Right cardiac atrium (tissue), 5 donors: ENCODE measurements at regions not wholly inside any gene's neighbourhood (a gene's known extent, or its start where the extent isn't known, plus 50 kb on each side); places are given as distances from the start of the nearest gene placed in this dataset.

Experiments used
- ATAC-seq, 2 donors: fragments of 200-7000 bp; cut with Tn5 transposase; one replicate each; pipeline versions ENCODE4 v1.8.0 to v1.9.1; 2020; ENCODE audit warnings: moderate library complexity in 2 of 2, mild to moderate bottlenecking in 1 of 2
- DNase-seq, 3 donors: peaks; one replicate each; pipeline ENCODE4 v3.0.0-alpha.2; 2020
- H3K27ac ChIP-seq: one replicate; pipeline ENCODE4 v1.5.1; 2013; ENCODE audit warnings: mild to moderate bottlenecking, low read length, control low read depth, moderate library complexity
- H3K27me3 ChIP-seq: one replicate; pipeline ENCODE4 v1.6.1; 2013; ENCODE audit not compliant: control insufficient read depth, insufficient read depth
- H3K4me1 ChIP-seq: one replicate; pipeline ENCODE4 v1.6.1; 2013; ENCODE audit warnings: low read length; ENCODE audit not compliant: control insufficient read depth, insufficient read depth
- H3K4me3 ChIP-seq: one replicate; pipeline ENCODE4 v1.5.1; 2013; ENCODE audit warnings: low read length, control low read depth
- H3K9me3 ChIP-seq: one replicate; pipeline ENCODE4 v1.6.1; 2013; ENCODE audit warnings: low read length; ENCODE audit not compliant: control insufficient read depth
- WGBS: extraction: QIAGEN DNeasy Blood & Tissue Kit; methylation state at CpG from one replicate; pipeline ENCODE4 v1.1.7; 2013; 5-methylcytosine and 5-hydroxymethylcytosine counted together
- intact Hi-C, 4 donors: fragments of 100-400 bp; cut with DNase I; formaldehyde crosslinking; loops; one replicate each; pipeline versions ENCODE4 v1.11.0 to v1.14.0; 2022 to 2023
- donor health status: healthy with polysubstance abuse.
- donor health status: DM: no; HTN: yes; CAD: no.
- donor health status: DM: no; HTN: no; CAD: no.
- donor health status: DM: no; HTN: yes; CAD: no; lungs with severe emphysema.
- donor health status: DM: yes; HTN: yes; CAD: no.

DNA sequence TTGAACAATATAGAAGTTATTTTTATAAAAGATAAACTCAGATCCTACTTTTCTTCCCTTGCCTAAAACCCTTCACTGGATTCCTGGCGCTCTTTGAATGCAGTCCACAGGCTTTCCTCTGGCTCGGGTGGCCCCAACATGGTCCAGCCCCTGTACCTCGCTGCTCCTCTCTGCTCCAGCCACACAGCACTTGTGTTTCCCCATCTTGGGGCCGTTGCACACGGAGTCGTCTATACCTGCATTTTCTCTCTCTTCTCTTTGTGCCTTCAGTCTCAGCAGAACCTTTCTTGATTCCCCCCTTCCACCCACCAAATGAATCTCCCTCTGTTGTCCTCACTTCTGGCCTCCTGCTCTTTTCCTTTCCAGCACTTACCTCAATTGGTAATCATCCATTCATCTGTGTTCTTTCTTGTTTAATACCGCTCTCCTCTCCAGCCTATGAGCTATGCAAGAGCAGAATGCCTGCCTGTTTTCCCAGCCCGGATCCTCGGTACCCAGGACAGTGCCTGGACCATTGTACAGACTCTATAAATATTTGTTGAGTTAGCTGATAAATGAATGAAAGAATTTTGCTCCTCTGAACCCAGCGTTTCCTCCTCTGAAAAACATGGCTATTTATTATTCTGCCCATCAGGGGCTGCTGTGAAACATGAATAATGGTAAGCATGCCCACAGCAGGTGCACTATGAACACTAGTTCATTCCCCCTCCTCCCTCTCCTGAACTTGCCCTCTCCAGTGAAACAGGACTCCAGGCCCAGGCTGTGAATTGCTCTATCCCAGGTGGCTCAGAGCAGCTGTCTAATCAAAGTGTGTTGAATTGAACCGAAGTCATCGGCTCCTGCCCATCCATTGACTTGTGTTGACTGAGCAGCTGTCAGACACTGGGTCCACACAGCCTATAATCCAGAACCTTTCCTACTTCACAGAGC is 266.9 kb downstream of the PTPRU start:
- Histone ChIP-seq H3K4me1 (no peaks in the 10 kb centered on the region), H3K27me3 (no peaks in the 10 kb centered on the region), H3K9me3 (no peaks in the 10 kb centered on the region), H3K27ac (no peak overlapping the region), H3K4me3 (no peak overlapping the region)
- intact Hi-C loops = no loop called here
- DNase-seq (no peak), ATAC-seq (no peak)
- 65% methylated on average over 12 of the region's 12 CpGs for WGBS

DNA sequence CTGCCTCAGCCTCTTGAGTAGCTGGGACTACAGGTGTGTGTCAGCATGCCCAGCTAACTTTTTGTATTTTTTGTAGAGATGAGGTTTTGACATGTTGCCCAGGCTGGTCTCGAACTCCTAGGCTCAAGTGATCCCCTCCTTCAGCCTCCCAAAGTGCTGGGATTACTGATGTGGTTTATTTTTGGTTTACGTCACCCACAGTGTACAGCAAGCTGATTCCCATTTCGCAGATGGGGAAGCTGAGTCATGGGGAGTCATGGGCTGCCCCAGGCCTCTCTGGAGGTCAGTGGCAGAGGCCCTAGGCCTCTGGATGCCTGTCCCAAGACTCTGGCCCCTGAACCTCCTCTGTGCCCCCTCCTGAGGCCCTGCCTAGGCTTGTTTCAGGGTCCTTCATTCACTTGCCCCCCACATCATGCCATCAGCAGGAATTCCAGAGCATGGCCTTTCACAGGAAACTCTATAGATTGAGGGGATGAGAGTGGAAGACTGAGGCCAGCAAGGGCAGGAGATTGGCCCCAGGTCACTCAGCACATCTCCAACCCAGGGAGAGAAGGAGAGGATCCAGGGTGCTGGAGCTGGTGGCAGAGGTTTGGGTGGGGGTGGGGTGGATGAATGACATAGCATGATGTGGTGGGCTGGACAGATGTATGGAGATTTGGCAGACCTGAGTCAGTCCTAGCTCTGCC is 266.0 kb downstream of the PTPRU start:
- Histone ChIP-seq H3K4me1 (no peaks in the 10 kb centered on the region), H3K27me3 (no peaks in the 10 kb centered on the region), H3K27ac (no peak overlapping the region), H3K9me3 (no peaks in the 10 kb centered on the region), H3K4me3 (no peak overlapping the region)
- intact Hi-C loops = no loop called here
- DNase-seq = no peak
- WGBS = 83% methylated on average over 3 of the region's 3 CpGs
- no peak for ATAC-seq

DNA sequence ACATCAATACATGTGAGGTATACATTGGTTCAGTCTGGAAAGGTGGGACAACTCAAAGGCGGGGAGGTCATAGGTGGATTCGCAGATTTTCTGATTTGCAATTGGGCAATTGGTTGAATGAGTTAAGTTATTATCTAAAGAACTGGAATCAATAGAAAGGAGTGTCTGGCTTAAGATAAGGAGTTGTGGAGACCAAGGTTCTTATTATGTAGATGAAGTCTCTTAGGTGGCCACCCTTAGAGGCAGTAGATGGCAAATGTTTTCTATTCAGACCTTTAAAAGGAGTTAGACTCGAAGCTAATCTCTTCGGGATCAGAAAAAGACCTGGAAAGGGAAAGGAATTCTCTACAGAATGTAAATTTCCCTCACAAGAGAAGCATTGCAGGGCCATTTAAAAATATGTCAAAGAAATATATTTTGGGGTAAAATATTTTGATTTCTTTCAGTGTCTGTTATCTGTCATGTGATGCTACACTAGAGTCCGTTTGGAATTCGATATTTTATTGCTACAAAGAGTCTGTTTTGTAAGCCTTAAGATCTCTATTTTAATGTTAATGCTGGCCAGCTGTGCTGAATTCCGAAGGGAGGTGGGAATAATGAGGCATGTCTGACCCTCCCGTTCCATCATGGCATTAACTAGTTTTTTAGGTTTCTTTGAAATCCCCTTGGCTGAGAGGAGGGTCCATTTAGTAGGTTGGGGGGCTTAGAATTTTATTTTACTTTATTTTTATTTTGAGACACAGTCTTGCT is 265.1 kb downstream of the PTPRU start:
- DNase-seq (no peak), ATAC-seq (no peak)
- Histone ChIP-seq H3K4me1 (no peaks in the 10 kb centered on the region), H3K27me3 (no peaks in the 10 kb centered on the region), H3K27ac (no peak overlapping the region), H3K9me3 (no peaks in the 10 kb centered on the region), H3K4me3 (no peak overlapping the region)
- WGBS = 35% methylated on average over 8 of the region's 8 CpGs
- intact Hi-C loops = no loop called here

DNA sequence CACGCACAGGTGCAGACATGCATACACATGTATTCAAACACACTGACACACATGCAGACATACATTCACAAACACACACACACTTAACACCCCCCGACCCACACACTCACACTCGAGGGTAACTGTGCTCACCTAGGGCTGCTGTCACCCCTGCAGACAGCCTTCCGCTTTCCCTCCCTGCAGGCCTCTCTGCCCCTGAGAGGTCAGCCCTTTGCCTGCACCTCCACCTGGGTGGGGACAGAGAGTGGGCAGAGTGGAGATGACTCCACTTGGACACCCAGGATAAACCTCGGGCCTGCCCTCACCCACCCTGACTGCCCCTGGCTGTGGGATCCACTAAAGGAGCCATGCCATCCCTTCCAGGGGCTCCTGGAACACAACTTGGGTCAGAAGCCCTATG is 264.3 kb downstream of the PTPRU start:
- 84% methylated on average over 5 of the region's 5 CpGs for WGBS
- Histone ChIP-seq H3K4me1 (no peaks in the 10 kb centered on the region), H3K4me3 (no peak overlapping the region), H3K27ac (no peak overlapping the region), H3K27me3 (no peaks in the 10 kb centered on the region), H3K9me3 (no peaks in the 10 kb centered on the region)
- intact Hi-C loops = no loop called here
- no peak for DNase-seq
- ATAC-seq = no peak

DNA sequence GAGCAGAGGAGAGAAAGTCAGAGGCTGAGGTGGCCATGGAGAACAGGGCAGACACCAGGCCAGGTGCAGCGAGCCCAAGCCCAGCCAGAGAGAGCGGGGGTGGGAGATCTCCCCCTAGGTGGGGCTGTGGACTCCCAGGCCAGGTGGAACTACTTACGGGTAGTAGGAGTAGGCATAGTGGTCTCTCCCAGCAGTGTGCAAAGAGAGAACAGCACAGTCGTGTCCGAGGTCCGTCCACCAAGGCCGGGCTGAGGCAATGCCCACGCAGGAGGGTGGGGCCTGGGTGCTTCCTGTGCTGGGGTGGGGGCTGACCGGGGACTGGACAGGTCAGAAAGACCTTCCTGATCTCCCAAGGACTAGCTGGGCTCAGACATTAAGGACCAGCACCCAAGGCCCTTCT is 263.7 kb downstream of the PTPRU start:
- intact Hi-C loops = no loop called here
- Histone ChIP-seq H3K27ac (no peak overlapping the region), H3K27me3 (no peaks in the 10 kb centered on the region), H3K9me3 (no peaks in the 10 kb centered on the region), H3K4me1 (no peaks in the 10 kb centered on the region), H3K4me3 (no peak overlapping the region)
- DNase-seq (no peak), ATAC-seq (no peak)
- 79% methylated on average over 9 of the region's 9 CpGs for WGBS

DNA sequence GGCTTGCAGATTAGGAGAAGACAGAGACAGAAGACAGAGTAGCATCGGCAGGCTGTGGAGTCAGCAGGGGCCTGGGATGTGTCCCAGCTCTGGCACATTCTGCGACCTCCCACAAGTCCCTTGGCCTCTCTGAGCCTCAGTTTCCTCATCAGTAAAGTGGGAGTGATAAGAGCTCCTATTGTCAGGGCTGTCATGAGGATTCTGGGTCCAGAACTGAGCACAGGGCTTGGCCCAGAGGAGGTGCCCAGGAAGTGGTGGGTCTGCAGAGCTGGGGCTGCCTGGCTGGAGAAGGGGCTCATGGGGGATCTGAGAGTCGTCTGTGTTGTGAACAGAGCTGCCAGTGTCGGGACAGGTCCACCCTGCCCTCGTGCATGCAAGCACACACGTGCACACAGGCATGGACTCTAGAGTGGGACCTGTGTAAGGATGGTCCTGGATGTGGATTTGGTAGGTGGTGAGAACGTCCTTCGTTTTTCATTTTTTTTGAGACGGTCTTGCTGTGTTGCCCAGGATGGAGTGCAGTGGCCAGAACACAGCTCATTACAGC is 262.9 kb downstream of the PTPRU start:
- ATAC-seq (no peak), DNase-seq (no peak)
- intact Hi-C loops = loop anchor here in 1 of 4 donors (5.0 kb wide), 1 partner anchor 578 kb away; no protein-coding TSS in a partner anchor
- H3K4me1 ChIP-seq = no peaks in the 10 kb centered on the region
- H3K9me3 ChIP-seq = no peaks in the 10 kb centered on the region
- no peak overlapping the region for H3K4me3 ChIP-seq
- no peak overlapping the region for H3K27ac ChIP-seq
- 73% methylated on average over 9 of the region's 9 CpGs for WGBS
- H3K27me3 ChIP-seq = no peaks in the 10 kb centered on the region

DNA sequence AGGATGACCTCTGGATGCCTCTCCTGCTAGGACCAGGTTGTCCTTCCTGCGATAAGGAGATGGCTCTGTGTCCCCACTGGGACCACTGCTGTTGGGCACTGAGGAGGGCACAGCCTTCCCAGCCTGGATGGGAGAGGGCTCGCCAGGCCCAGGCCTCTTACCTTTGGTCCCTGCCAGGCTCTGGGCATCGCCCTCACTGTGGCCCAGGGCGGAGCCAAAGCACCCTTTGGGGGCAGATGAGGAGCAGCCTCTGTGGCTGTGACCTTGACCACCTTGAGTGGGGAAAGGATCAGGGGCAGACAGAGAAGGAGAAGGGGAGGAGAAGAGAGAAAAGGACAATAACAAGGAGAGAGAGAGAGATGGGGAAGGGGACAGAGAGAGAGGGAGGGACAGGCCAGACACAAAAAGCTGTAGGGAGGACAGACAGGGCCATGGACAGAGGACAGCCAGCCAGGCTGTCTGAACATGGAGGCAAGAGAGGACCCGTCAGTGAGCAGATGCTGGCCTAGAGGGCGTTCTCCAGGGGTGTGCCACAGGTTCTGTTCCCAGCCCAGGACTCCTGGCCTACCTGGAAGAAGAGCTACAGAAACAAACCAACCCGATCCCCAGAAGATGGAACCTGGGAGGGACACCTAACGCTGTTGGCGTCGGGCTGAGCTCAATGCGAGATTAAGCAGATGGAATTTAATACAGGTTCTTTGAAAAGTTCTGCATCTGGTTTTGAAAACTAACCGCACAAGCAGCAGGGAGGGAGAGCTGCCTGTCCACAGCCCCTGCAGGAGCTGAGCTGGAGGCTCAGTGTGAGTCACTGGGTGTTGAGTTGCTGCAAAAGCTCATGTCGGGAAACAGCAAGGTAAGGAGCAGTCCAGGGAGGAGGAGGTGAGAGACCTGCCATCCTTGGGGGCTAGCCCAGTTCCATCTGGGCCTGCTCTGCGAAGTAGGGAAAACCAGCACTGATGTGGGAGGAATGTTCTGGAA is 262.1 kb downstream of the PTPRU start:
- ATAC-seq = no peak
- Histone ChIP-seq H3K27ac (no peak overlapping the region), H3K4me3 (no peak overlapping the region), H3K9me3 (no peaks in the 10 kb centered on the region), H3K27me3 (no peaks in the 10 kb centered on the region), H3K4me1 (no peaks in the 10 kb centered on the region)
- DNase-seq = no peak
- WGBS = 82% methylated on average over 14 of the region's 14 CpGs
- intact Hi-C loops = loop anchor here in 1 of 4 donors (5.0 kb wide), 1 partner anchor 579 kb away; no protein-coding TSS in a partner anchor

DNA sequence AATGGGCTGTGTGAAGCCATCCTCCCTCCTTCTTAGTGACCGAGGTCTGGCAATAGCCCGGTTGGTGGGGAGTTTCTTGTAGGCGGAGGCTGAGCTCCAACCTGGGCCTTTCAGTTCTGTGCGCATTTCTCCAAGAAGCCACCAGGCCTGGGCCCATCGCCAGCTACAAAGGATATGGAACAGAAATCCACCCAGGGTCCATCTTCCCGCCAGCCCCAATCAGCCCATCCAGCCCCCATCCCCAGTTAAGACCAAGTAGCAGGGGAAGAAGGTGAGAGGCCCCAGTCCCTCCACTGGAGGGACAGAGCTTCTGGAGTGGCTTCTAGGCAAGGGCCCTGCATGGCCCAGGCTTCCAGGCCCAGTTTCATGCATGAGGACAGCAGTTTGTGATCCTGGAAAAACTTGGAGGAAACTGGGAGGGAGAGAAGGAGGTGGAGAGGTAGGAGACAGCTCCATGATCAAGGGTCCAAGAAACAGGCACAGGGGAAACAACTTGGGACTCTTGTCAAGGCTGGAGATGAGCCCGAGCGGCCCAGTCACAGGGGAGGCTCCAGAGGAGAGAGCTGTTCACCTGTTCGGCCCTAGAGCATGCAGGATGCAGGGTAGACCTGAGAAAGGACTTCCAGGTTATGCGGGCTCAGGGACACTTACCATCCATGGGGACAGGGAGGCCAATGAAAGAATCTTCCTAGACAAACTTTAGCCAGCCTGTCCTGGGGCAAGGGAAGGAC is 261.2 kb downstream of the PTPRU start:
- Histone ChIP-seq H3K9me3 (no peaks in the 10 kb centered on the region), H3K4me3 (no peak overlapping the region), H3K4me1 (no peaks in the 10 kb centered on the region), H3K27me3 (no peaks in the 10 kb centered on the region), H3K27ac (no peak overlapping the region)
- ATAC-seq (no peak), DNase-seq (no peak)
- 89% methylated on average over 10 of the region's 10 CpGs for WGBS
- intact Hi-C loops = loop anchor here in 1 of 4 donors (5.0 kb wide), 1 partner anchor 580 kb away; no protein-coding TSS in a partner anchor

DNA sequence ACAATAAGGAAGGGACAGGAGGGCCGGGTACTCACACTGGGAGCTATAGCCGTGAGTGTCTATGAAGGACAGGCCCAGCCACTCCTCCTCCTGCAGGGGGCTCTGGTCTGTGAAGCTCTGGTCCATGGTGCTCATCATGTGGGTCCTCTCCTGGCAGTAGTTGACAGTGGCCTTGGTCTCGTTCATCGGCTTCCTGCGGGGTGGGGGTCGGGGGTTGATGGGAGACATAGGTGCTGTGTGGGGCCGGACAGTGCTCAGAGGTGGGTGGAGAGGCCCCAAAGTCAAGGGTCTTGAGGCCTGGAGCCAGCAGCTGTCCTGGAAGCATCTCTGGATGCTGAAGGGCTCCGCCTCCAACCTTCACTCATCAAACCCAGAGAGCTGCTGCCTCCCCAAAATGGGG is 260.4 kb downstream of the PTPRU start:
- no peaks in the 10 kb centered on the region for H3K27me3 ChIP-seq
- H3K4me1 ChIP-seq = no peaks in the 10 kb centered on the region
- no peak overlapping the region for H3K4me3 ChIP-seq
- no peaks in the 10 kb centered on the region for H3K9me3 ChIP-seq
- ATAC-seq (no peak), DNase-seq (no peak)
- 84% methylated on average over 8 of the region's 8 CpGs for WGBS
- H3K27ac ChIP-seq = no peak overlapping the region
- intact Hi-C loops = loop anchor here in 1 of 4 donors (5.0 kb wide), 1 partner anchor 581 kb away; no protein-coding TSS in a partner anchor
